Activated effector memory CD4-positive, alpha-beta T cell treated with Interleukin-2 at 50 U/mL for 16 hours (primary cell): ENCODE measurements at regions not wholly inside any gene's neighbourhood (a gene's known extent, or its start where the extent isn't known, plus 50 kb on each side); places are given as distances from the start of the nearest gene placed in this dataset.

Experiments
- DNase-seq: peaks from one replicate; pipeline ENCODE4 v3.0.0-alpha.2; 2020

GRCh38 chr22:27614006-27614649 is 187.4 kb downstream of the MN1 start:
- no peak for DNase-seq

GRCh38 chr22:27614650-27615007 is 186.9 kb downstream of the MN1 start:
- no peak for DNase-seq

DNA sequence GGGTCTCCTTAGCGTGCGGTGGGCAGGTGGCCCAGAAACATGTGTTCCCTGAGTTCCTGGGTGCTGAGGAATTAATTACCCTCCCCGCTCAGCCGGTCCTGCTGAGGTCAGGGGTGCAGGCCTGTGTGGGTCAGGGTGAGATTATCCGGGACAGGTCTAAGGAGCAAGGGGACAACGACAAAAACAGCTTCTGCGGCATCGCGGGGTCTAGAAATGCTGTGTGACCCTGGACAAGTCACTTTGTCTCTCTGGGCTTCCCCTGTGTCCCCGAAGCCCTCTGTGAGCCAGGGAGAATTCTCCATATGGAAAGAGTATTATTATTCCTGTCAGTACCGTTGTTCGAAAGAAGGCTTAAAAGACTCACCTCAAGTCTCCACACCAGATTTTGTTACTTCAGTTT is 186.1 kb downstream of the MN1 start:
- no peak for DNase-seq

GRCh38 chr22:27616033-27616432 is 185.5 kb downstream of the MN1 start:
- DNase-seq = no peak

GRCh38 chr22:27617214-27617881 is 184.2 kb downstream of the MN1 start:
- no peak for DNase-seq

DNA sequence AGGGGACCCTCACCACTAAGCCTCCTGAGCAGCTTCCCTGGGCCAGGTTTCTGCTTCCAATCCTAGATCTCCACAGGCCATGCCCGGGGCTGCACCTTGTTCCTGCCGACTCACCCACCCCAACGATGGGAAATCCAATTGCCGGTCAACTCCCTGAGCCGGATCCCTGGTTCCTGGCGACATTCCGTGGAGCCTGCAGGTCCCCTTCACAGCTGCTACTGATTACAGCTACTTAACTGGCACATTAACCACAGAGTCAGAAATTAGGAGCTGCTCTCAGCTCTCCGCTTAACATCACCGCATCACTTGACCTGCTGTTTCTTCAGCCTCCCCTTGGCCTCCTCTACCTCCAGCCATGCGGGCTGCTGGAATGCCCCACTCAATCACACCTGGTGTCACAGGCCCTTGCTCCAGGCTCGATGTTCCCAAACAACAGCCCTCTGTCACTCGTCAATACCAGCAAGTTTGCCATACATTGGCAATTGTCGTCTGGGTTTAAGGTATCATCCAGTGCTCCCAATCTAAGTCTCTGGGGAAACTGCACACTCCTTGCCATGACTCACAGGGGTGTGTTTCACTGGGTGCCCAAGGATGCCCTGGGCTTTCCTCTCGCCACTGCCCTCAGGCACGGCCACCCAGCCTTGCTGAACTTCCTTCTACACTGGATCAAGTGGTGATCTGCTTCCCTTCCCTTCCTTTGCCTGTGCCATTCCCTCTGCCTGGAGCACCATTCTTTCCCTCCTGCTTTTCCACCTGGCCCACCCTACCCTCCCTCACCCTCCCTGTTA is 181.0 kb downstream of the MN1 start:
- DNase-seq = no peak

DNA sequence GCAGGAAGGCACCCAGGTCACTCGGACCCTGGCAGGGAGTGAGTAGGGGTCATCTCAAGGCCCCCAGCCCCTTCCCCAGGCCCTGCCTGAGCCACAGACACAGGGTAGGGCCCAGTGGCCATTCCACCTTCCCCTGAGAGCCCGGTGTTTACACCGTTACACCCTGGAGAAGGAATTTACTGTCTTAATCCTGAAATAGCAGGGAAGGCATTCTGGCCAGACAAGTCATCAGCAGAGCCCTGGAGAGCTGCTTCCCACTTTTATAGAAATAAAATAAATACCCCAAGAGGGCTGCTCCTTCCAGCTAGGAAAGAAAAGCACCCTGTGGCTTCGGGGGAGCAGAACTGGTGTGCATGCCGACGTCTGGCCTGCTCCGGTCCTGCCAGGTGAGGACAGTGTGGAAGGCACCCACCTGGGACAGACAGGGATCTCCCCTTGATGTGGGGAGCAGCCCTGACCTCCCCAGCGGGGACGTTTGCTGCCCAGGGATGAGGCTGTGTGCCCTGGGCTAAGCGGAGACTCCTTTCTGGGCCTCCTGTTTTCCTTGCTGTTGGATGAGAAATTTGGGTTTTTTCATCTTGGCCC is 180.0 kb downstream of the MN1 start:
- no peak for DNase-seq

DNA sequence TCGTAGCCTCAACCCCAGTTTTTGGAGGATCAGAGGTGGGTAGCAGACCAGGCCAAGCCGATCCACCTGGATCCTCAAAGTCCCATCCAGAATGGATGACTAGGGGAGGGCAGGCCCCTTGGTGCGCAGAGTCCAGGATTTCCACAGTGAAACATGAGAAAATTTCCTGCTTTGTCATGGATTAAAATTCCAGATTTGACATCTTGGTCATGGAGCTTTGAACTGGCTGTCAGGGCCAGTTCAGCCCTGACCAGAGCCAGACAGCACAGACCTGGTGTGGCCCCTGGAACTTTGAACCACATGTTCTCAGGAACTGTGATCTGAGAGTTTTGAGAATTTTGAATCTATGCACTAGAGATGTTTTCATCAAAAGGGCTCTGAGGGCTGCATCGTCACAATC is 177.5 kb downstream of the MN1 start:
- DNase-seq = no peak

DNA sequence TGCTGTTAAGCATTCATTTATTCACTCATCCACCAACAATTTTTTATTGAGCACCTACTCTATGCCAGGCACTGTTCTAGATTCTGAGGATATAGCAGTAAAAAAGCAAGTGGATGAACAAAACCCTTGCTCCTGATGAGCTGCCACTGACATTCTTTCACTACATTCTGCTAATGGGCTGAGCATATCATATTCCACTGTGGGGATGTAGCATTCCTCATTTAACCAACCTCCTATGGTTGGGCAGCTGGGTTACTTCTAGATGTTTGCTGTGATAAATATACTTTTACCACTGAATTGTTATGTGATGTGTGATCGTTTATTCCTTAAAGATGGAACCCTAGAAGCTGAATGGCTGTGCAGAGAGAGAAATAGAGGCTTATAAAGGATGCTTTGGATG is 176.9 kb downstream of the MN1 start:
- DNase-seq = no peak

GRCh38 chr22:27625769-27626674 is 175.5 kb downstream of the MN1 start:
- DNase-seq = no peak

- DNase-seq = no peak
Measured at GRCh38 chr22:27626675-27627443, 174.7 kb downstream of the MN1 start.

DNA sequence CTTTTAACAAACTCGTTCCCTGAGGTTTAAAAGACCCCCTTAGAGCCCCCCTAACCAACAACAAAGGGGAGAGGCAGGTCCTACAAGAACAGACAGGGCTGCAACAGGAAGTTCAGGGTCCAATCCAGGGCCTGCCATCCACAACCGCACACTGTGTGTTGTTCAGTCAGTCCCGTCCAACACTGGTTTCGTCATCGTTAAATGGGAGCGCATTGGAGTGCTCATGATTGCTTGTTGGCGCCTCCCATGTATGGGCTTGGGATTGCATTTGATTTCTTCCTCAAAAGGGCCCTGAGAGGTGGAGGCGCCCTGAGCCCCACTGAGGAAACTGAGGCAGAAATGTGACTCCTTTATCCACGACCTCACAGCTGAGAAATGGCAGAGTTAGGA is 174.1 kb downstream of the MN1 start:
- no peak for DNase-seq

DNA sequence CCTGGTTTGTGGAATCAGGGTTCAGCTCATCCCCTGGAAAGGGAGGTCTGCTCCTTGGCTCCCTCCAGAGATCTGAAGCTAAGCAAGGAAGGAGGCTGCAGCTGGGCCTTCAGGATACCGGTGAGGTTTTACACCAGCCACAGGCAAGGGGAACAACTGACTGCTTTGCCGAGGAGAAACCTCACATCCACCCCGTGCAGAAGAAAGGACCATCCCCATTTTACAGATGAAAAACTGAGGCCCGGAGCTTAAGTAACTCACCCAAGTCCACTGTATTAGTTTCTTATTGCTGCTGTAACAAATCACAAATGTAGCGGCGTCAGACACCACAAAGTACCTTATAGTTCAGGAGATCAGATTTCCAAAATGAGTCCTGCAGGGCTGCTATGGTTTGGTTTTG is 173.7 kb downstream of the MN1 start:
- no peak for DNase-seq

GRCh38 chr22:27628341-27628740 is 173.2 kb downstream of the MN1 start:
- no peak for DNase-seq

DNA sequence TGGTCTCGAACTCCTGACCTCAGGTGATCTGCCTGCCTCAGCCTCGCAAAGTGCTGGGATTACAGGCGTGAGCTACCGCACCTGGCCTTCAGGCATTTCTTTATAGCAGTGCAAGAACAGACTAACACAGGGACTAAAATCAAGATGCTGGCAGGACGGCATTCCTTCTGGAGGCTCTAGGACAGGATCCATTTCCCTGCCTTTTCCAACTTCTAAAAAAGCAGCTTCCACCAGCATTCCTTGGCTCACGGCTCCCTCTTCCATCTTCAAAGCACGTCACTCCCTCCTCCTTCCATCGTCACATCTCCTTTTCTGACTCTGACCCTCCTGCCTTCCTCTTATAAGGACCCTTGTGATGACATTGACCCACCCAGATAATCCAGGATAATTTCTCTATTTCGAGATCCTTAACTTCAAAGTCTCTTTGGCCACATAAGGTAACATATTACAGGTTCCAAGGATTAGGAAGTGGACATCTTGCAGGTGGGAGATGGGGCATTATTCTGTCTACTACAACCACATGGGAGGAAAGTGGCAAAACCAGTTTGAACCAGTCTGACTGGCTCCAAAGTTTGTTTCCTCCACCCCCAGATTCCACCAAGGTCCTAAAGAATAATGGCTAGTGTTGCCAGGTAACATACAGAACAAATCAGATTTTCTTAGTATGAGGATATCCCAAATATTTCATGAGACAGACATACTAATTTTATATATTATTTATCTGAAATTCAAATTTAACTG is 172.5 kb downstream of the MN1 start:
- DNase-seq = no peak

DNA sequence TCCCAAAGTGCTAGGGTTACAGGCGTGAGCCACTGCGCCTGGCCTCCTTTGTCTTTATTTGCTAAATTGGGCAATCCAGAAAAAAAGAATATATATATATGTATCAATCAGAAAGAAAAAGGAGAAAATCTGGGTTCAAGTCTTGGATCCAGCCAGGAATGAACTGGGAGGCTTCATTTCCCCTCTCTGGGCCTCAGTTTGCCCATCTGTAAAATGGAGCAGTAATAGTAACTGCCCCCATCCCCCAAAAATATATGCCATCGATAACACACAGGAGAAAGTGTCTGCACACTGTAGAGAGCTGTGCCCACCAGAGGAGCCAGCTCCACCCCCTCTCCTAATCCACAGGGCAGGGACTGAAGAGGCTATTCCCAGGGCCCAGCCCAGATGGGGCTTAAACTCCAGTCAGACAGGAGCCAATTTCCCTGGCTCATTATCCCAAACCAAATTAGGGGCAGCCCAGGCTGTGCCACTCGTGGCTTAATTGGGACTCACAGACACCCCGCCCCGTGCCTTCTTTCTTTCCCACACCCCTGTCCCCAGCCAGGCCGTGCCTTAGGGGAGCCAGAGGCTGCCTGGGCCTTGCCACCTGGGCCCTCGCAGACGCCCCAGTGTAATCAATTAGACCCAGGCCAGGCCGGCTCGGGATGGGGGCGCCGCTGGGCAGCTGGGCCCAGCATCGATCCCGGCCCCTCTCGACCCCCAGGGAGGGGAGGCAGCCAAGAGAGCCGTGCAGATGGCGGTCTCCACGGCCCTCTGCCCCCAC is 171.5 kb downstream of the MN1 start:
- DNase-seq = no peak

GRCh38 chr22:27630754-27631153 is 170.8 kb downstream of the MN1 start:
- no peak for DNase-seq

- DNase-seq = no peak
Measured at GRCh38 chr22:27631641-27632040, 169.9 kb downstream of the MN1 start.

- DNase-seq = no peak
Measured at GRCh38 chr22:27632451-27633295, 168.9 kb downstream of the MN1 start.
